Heart left ventricle (tissue), 16 donors: ENCODE measurements at regions not wholly inside any gene's neighbourhood (a gene's known extent, or its start where the extent isn't known, plus 50 kb on each side); places are given as distances from the start of the nearest gene placed in this dataset.

ENCODE experiments used
- ATAC-seq, 4 donors: fragments of 200-7000 bp; cut with Tn5 transposase; one replicate each; pipeline ENCODE4 v1.9.1; 2020 to 2022; ENCODE audit warnings: moderate library complexity in 4 of 4, mild to moderate bottlenecking in 3 of 4, moderate number of reproducible peaks in 1 of 4
- DNase-seq, 5 donors: peaks; one replicate each; pipeline ENCODE4 v3.0.0-alpha.2; 2020
- H3K27ac ChIP-seq, 12 donors: fragments of 200-600 bp; sonication (generic) in 4 of 12; one replicate each; pipeline versions ENCODE4 v1.5.0 to v1.8.0; 2016 to 2022; ENCODE audit warnings: mild to moderate bottlenecking in 2 of 12
- H3K27me3 ChIP-seq, 9 donors: fragments of 200-600 bp; sonication (generic) in 2 of 9; one replicate each; pipeline versions ENCODE4 v1.5.1 to v1.8.0; 2016 to 2022; ENCODE audit warnings: mild to moderate bottlenecking in 3 of 9
- H3K36me3 ChIP-seq, 9 donors: fragments of 200-600 bp; sonication (generic) in 2 of 9; one replicate each; pipeline versions ENCODE4 v1.5.0 to v1.8.0; 2018 to 2022; ENCODE audit warnings: mild to moderate bottlenecking in 2 of 9
- H3K4me1 ChIP-seq, 12 donors: fragments of 200-600 bp; sonication (generic) in 4 of 12; one replicate each; pipeline versions ENCODE4 v1.5.0 to v1.8.0; 2016 to 2022; ENCODE audit warnings: mild to moderate bottlenecking in 3 of 12
- H3K4me3 ChIP-seq, 12 donors: fragments of 200-600 bp; sonication (generic) in 4 of 12; one replicate each; pipeline versions ENCODE4 v1.5.0 to v1.8.0; 2017 to 2022; ENCODE audit warnings: mild to moderate bottlenecking in 9 of 12, moderate library complexity in 4 of 12
- H3K9me3 ChIP-seq, 12 donors: fragments of 200-600 bp; sonication (generic) in 4 of 12; one replicate each; pipeline versions ENCODE4 v1.5.0 to v1.8.0; 2016 to 2022; ENCODE audit warnings: mild to moderate bottlenecking in 1 of 12
- CTCF ChIP-seq, 12 donors: fragments of 200-600 bp; sonication (generic) in 4 of 12; IDR thresholded peaks; one replicate each; pipeline versions ENCODE4 v1.5.0 to v1.8.0; 2018 to 2022; ENCODE audit warnings: antibody characterized with exemption in 12 of 12, mild to moderate bottlenecking in 5 of 12
- POLR2A ChIP-seq, 2 donors: fragments of 450-650 bp; IDR thresholded peaks; one replicate each; pipeline ENCODE4 v1.6.1; 2017; ENCODE audit warnings: antibody characterized with exemption in 2 of 2, mild to moderate bottlenecking in 2 of 2, moderate library complexity in 2 of 2
- WGBS, 4 donors: extraction: QIAGEN DNeasy Blood & Tissue Kit in 2 of 4; methylation state at CpG; one replicate each; pipeline versions ENCODE4 v1.1.5 to v1.1.7; 2013 to 2018; 5-methylcytosine and 5-hydroxymethylcytosine counted together
- intact Hi-C, 10 donors: fragments of 100-400 bp; cut with DNase I; formaldehyde crosslinking; loops; one replicate each; pipeline versions ENCODE4 v1.11.1 to v1.14.2; 2022
- donor health status: ischemic (EF 13 %, LVEDD 7.1; RV severe dilation, severe dysfunction).
- donor health status: healthy with polysubstance abuse.
- donor health status: DM: no; HTN: yes; CAD: no.
- donor health status: DM: no; HTN: no; CAD: no.
- donor health status: ischemic (EF 25% LVEDD 6.9; RV normal size, moderate dysfunction).
- donor health status: ischemic (EF 25% LVEDD 5.7; RV mildly dilated, moderate dysfunction).
- donor health status: healthy.
- donor health status: DM: yes; HTN: yes; CAD: no.
- donor health status: ischemic (EF 35%, LVEDD 5.7; RV mildly dilated, moderate dysfunction).
- donor health status: nonischemic (EF 11% LVEDD 7.7; RV severe dilation, severe dysfunction).
- donor health status: DM: yes; HTN: yes; CAD: no.
- donor health status: PGD.
- donor health status: ischemic (EF 29% LVEDD 5.4; RV normal size, mild dysfunction).
- donor health status: nonischemic (EF 23%, LVEDD 6.1; RV moderate dilation, normal function).

GRCh38 chr2:153052807-153053559, 334.6 kb downstream of the ARL6IP6 start:
- H3K36me3 ChIP-seq, result no peaks in the 10 kb centered on the region
- H3K4me3 ChIP-seq, result no peak overlapping the region
- DNase-seq (no peak), ATAC-seq (no peak)
- intact Hi-C loops, result no loop called here
- no peak overlapping the region for H3K27ac ChIP-seq
- 79 to 82% (median 80%) methylated on average over 6 of the region's 6 CpGs for WGBS, 4 donors
- TF ChIP-seq POLR2A (IDR thresholded peaks at IDR 0.05) (no peak), CTCF (IDR thresholded peaks at IDR 0.05) (no peak)
- no peaks in the 10 kb centered on the region for H3K27me3 ChIP-seq
- no peaks in the 10 kb centered on the region for H3K4me1 ChIP-seq
- H3K9me3 ChIP-seq, result no peaks in the 10 kb centered on the region

GRCh38 chr2:153047220-153047619, 328.8 kb downstream of the ARL6IP6 start:
- H3K27ac ChIP-seq, result no peak overlapping the region
- H3K4me3 ChIP-seq, result no peak overlapping the region
- WGBS, 4 donors, result 17 to 51% (median 41%) methylated on average over 1 of the region's 1 CpG
- DNase-seq (no peak), ATAC-seq (no peak)
- H3K9me3 ChIP-seq, result peaks cover 0 to under 1% (median 0%) of the 10 kb centered on the region in 12 donors
- H3K27me3 ChIP-seq, result no peaks in the 10 kb centered on the region
- TF ChIP-seq CTCF (IDR thresholded peaks at IDR 0.05) (no peak), POLR2A (IDR thresholded peaks at IDR 0.05) (no peak)
- intact Hi-C loops, result no loop called here
- no peaks in the 10 kb centered on the region for H3K4me1 ChIP-seq
- no peaks in the 10 kb centered on the region for H3K36me3 ChIP-seq

- intact Hi-C loops, result no loop called here
- TF ChIP-seq POLR2A (IDR thresholded peaks at IDR 0.05) (no peak), CTCF (IDR thresholded peaks at IDR 0.05) (no peak)
- no peak for DNase-seq
Measured at GRCh38 chr2:153043385-153043784, 325.0 kb downstream of the ARL6IP6 start.

GRCh38 chr2:153028626-153029025, 310.2 kb downstream of the ARL6IP6 start:
- Histone ChIP-seq H3K27ac (no peak overlapping the region), H3K36me3 (no peaks in the 10 kb centered on the region), H3K4me1 (no peaks in the 10 kb centered on the region), H3K4me3 (no peak overlapping the region), H3K9me3 (peaks cover 0 to 4% (median 0%) of the 10 kb centered on the region in 12 donors), H3K27me3 (no peaks in the 10 kb centered on the region)
- WGBS, 4 donors, result 80 to 82% (median 81%) methylated on average over 2 of the region's 2 CpGs
- TF ChIP-seq POLR2A (IDR thresholded peaks at IDR 0.05) (no peak), CTCF (IDR thresholded peaks at IDR 0.05) (no peak)
- DNase-seq, result no peak
- intact Hi-C loops, result no loop called here
- ATAC-seq, result no peak

More at GRCh38 chr2:153043385-153043784, 325.0 kb downstream of the ARL6IP6 start:
- Histone ChIP-seq H3K9me3 (peaks cover 0 to 9% (median 0%) of the 10 kb centered on the region in 12 donors), H3K4me1 (no peaks in the 10 kb centered on the region), H3K27ac (no peak overlapping the region), H3K27me3 (no peaks in the 10 kb centered on the region), H3K36me3 (no peaks in the 10 kb centered on the region), H3K4me3 (no peak overlapping the region)
- WGBS, 4 donors, result 69 to 79% (median 75%) methylated on average over 1 of the region's 1 CpG
- ATAC-seq, result no peak
